ENCODE measurements at regions not wholly inside any gene's neighbourhood (a gene's known extent, or its start where the extent isn't known, plus 50 kb on each side); places are given as distances from the start of the nearest gene placed in this dataset.

DNA sequence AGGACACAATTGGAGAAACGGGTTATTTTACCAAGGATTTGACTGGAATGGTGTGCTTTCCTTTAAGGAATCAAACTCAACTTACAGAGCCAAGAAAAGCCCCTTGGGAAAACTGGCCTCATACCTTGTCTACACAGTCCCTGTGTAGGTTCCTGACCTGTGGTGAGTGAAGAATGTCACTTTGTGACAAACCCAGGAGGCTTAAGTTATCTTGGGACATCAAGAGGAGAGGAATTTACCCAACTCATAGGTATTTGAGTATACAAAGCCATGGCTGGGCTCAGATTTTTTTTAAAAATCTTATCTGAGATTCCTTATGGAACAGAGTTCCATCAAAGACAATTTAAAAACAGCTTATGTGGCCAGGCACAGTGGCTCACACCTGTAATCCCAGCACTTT, 112.1 kb downstream of the EIF4E start:
- TF ChIP-seq EZH2 (IDR thresholded peaks at IDR 0.05) (no peak), POLR2AphosphoS5 (IDR thresholded peaks at IDR 0.05; ENCODE audit: borderline replicate concordance, low read depth, low read length) (no peak), FOXP2 (optimal IDR thresholded peaks at IDR 0.05; ENCODE audit: control extremely low read depth, extremely low read length, insufficient read depth) (no peak)
